Panc1 (cell line): ENCODE measurements at regions not wholly inside any gene's neighbourhood (a gene's known extent, or its start where the extent isn't known, plus 50 kb on each side); places are given as distances from the start of the nearest gene placed in this dataset.

Experiments
- POLR2AphosphoS5 ChIP-seq: IDR thresholded peaks from 2 replicates; pipeline ENCODE4 v1.6.1; 2012; ENCODE audit warnings: mild to moderate bottlenecking, low read depth, low read length, moderate library complexity
- SIN3A ChIP-seq: IDR thresholded peaks from 2 replicates; pipeline ENCODE4 v1.6.1; 2012; ENCODE audit warnings: low read depth, mild to moderate bottlenecking, low read length, moderate library complexity, borderline replicate concordance; ENCODE audit not compliant: insufficient read depth
- TF ChIP-seq, protein P1 (sequence below): fragments of 450-650 bp; IDR thresholded peaks from 2 replicates; pipeline ENCODE4 v1.5.1; 2017; ENCODE audit warnings: mild to moderate bottlenecking
- TF ChIP-seq, protein P2 (sequence below), 2 experiments: IDR thresholded peaks; 2 replicates each; pipeline ENCODE4 v1.6.1; 2011 to 2012; ENCODE audit warnings: low read depth in 2 of 2, control low read depth in 1 of 2, low read length in 1 of 2, mild to moderate bottlenecking in 1 of 2, moderate library complexity in 1 of 2; ENCODE audit not compliant: insufficient read depth in 1 of 2

DNA sequence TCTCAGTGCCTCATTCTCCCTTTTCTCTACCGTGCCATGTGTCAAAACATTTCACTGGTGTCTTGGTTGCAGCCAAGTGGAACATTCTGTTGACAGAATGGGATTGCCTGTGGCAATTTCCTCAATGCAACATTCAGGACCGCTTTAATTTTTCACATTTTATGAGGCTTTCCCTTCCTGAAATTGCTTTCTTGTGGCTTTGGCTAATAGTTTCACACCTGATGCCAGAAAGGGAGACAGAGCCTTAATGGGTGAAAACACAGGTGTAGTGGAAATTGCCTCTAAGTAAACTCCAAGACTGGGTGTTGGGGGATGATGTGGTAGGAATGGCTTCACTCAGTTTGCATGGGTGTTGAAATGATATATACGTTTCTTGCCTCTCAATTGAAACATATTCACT, 278.3 kb downstream of the TSN start:
- TF ChIP-seq, protein P1, sequence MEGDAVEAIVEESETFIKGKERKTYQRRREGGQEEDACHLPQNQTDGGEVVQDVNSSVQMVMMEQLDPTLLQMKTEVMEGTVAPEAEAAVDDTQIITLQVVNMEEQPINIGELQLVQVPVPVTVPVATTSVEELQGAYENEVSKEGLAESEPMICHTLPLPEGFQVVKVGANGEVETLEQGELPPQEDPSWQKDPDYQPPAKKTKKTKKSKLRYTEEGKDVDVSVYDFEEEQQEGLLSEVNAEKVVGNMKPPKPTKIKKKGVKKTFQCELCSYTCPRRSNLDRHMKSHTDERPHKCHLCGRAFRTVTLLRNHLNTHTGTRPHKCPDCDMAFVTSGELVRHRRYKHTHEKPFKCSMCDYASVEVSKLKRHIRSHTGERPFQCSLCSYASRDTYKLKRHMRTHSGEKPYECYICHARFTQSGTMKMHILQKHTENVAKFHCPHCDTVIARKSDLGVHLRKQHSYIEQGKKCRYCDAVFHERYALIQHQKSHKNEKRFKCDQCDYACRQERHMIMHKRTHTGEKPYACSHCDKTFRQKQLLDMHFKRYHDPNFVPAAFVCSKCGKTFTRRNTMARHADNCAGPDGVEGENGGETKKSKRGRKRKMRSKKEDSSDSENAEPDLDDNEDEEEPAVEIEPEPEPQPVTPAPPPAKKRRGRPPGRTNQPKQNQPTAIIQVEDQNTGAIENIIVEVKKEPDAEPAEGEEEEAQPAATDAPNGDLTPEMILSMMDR, result no peak
- no peak for TF ChIP-seq SIN3A
- TF ChIP-seq POLR2AphosphoS5, result no peak
- TF ChIP-seq, protein P2, sequence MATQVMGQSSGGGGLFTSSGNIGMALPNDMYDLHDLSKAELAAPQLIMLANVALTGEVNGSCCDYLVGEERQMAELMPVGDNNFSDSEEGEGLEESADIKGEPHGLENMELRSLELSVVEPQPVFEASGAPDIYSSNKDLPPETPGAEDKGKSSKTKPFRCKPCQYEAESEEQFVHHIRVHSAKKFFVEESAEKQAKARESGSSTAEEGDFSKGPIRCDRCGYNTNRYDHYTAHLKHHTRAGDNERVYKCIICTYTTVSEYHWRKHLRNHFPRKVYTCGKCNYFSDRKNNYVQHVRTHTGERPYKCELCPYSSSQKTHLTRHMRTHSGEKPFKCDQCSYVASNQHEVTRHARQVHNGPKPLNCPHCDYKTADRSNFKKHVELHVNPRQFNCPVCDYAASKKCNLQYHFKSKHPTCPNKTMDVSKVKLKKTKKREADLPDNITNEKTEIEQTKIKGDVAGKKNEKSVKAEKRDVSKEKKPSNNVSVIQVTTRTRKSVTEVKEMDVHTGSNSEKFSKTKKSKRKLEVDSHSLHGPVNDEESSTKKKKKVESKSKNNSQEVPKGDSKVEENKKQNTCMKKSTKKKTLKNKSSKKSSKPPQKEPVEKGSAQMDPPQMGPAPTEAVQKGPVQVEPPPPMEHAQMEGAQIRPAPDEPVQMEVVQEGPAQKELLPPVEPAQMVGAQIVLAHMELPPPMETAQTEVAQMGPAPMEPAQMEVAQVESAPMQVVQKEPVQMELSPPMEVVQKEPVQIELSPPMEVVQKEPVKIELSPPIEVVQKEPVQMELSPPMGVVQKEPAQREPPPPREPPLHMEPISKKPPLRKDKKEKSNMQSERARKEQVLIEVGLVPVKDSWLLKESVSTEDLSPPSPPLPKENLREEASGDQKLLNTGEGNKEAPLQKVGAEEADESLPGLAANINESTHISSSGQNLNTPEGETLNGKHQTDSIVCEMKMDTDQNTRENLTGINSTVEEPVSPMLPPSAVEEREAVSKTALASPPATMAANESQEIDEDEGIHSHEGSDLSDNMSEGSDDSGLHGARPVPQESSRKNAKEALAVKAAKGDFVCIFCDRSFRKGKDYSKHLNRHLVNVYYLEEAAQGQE (IDR thresholded peaks at IDR 0.05; ENCODE audit: insufficient read depth in 1 of 2, low read depth in 2 of 2, low read length in 1 of 2), result no peak
